ENCODE measurements at regions not wholly inside any gene's neighbourhood (a gene's known extent, or its start where the extent isn't known, plus 50 kb on each side); places are given as distances from the start of the nearest gene placed in this dataset.

DNA sequence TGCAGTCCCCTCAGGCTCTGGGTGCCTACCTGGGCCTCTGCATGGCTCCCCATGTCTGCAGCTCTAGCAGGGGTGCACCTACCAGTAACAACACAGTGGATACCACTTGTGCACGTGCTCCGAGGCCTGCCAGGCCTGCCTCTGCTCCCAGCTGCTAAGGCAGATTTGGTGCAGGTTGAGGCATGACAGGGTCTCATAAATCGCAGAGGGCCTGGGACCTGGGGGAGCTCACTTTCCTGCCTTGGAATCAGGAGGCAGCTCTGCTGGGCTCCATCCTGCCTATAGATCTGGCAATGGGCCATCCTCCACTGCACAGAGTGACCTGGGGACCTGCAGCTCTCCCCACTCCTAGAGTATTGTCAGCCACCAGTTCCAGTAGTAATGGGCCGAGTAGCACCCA is 121.9 kb upstream of the CXCL14 start:
- TF ChIP-seq, protein P1, sequence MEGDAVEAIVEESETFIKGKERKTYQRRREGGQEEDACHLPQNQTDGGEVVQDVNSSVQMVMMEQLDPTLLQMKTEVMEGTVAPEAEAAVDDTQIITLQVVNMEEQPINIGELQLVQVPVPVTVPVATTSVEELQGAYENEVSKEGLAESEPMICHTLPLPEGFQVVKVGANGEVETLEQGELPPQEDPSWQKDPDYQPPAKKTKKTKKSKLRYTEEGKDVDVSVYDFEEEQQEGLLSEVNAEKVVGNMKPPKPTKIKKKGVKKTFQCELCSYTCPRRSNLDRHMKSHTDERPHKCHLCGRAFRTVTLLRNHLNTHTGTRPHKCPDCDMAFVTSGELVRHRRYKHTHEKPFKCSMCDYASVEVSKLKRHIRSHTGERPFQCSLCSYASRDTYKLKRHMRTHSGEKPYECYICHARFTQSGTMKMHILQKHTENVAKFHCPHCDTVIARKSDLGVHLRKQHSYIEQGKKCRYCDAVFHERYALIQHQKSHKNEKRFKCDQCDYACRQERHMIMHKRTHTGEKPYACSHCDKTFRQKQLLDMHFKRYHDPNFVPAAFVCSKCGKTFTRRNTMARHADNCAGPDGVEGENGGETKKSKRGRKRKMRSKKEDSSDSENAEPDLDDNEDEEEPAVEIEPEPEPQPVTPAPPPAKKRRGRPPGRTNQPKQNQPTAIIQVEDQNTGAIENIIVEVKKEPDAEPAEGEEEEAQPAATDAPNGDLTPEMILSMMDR (IDR thresholded peaks at IDR 0.05): no peak
- TF ChIP-seq, protein P2, sequence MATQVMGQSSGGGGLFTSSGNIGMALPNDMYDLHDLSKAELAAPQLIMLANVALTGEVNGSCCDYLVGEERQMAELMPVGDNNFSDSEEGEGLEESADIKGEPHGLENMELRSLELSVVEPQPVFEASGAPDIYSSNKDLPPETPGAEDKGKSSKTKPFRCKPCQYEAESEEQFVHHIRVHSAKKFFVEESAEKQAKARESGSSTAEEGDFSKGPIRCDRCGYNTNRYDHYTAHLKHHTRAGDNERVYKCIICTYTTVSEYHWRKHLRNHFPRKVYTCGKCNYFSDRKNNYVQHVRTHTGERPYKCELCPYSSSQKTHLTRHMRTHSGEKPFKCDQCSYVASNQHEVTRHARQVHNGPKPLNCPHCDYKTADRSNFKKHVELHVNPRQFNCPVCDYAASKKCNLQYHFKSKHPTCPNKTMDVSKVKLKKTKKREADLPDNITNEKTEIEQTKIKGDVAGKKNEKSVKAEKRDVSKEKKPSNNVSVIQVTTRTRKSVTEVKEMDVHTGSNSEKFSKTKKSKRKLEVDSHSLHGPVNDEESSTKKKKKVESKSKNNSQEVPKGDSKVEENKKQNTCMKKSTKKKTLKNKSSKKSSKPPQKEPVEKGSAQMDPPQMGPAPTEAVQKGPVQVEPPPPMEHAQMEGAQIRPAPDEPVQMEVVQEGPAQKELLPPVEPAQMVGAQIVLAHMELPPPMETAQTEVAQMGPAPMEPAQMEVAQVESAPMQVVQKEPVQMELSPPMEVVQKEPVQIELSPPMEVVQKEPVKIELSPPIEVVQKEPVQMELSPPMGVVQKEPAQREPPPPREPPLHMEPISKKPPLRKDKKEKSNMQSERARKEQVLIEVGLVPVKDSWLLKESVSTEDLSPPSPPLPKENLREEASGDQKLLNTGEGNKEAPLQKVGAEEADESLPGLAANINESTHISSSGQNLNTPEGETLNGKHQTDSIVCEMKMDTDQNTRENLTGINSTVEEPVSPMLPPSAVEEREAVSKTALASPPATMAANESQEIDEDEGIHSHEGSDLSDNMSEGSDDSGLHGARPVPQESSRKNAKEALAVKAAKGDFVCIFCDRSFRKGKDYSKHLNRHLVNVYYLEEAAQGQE (IDR thresholded peaks at IDR 0.05): no peak
- no peak for TF ChIP-seq RCOR1 (IDR thresholded peaks at IDR 0.05; ENCODE audit: low read depth, low read length)
- TF ChIP-seq HMGXB4 (CRISPR knock-in tag; IDR thresholded peaks at IDR 0.05; ENCODE audit: borderline replicate concordance): no peak
- TF ChIP-seq CHD2 (IDR thresholded peaks at IDR 0.05; ENCODE audit: low read length, partially characterized antibody): no peak
- no peak for TF ChIP-seq EP300 (IDR thresholded peaks at IDR 0.05)

All from A549 (cell line).